ENCODE measurements at regions not wholly inside any gene's neighbourhood (a gene's known extent, or its start where the extent isn't known, plus 50 kb on each side); places are given as distances from the start of the nearest gene placed in this dataset.

DNA sequence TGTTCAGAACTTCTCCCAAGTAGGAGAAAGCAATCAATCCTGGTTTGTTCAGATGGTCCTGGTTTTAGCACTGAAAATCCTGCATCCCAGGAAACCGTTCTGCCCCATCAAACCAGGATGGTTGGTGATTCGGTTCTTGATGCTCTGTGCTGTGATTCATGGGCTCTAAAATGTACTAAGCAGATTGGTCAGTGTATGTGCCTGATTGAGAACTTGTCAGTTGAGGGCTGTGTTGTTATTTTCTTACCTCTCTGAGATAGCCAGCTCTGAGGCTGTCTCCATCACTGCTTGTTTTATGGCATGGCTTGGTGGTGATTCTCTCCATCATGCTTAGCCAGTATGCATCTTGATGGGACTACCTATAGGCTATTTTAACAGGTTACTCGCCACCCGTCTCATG, 246.9 kb upstream of the RBFOX1 start:
- peaks cover 39% of the 10 kb centered on the region for H3K27me3 ChIP-seq
- TF ChIP-seq, protein P1, sequence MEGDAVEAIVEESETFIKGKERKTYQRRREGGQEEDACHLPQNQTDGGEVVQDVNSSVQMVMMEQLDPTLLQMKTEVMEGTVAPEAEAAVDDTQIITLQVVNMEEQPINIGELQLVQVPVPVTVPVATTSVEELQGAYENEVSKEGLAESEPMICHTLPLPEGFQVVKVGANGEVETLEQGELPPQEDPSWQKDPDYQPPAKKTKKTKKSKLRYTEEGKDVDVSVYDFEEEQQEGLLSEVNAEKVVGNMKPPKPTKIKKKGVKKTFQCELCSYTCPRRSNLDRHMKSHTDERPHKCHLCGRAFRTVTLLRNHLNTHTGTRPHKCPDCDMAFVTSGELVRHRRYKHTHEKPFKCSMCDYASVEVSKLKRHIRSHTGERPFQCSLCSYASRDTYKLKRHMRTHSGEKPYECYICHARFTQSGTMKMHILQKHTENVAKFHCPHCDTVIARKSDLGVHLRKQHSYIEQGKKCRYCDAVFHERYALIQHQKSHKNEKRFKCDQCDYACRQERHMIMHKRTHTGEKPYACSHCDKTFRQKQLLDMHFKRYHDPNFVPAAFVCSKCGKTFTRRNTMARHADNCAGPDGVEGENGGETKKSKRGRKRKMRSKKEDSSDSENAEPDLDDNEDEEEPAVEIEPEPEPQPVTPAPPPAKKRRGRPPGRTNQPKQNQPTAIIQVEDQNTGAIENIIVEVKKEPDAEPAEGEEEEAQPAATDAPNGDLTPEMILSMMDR (IDR thresholded peaks at IDR 0.05): no peak

DNA sequence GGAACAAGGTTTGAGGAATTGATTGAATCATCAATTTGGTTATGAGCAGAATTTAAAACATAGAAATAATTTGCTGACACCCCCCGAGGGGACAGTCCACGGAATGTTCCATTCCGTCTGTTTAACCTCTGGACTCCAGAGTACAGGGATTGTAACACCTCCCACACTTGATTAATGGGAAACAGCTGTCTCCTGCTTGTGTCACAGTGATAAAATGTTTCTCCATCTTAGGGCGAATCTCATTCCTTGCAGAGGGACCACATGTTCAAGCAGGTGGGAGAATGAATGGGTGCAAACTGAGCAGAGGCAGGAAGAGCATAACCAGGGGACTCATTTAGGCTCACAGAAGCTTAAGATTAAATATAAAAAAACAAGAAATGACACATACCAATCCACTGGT, 249.5 kb upstream of the RBFOX1 start:
- TF ChIP-seq, protein P1 (IDR thresholded peaks at IDR 0.05): no peak
- Histone ChIP-seq H3K36me3 (no peaks in the 10 kb centered on the region), H3K27me3 (peaks cover 17% of the 10 kb centered on the region), H3K9me3 (no peaks in the 10 kb centered on the region), H3K4me3 (ENCODE audit: low read depth in 1 of 2, low read length in 1 of 2) (no peak overlapping the region), H3K4me1 (ENCODE audit: control insufficient read depth in 1 of 2, insufficient read depth in 1 of 2, low read depth in 1 of 2, low read length in 1 of 2) (no peaks in the 10 kb centered on the region), H3K27ac (no peak overlapping the region)

More for the DNA sequence above, 246.9 kb upstream of the RBFOX1 start:
- no peak overlapping the region for H3K27ac ChIP-seq
- H3K4me3 ChIP-seq (ENCODE audit: low read depth in 1 of 2, low read length in 1 of 2): no peak overlapping the region
- H3K4me1 ChIP-seq (ENCODE audit: control insufficient read depth in 1 of 2, insufficient read depth in 1 of 2, low read depth in 1 of 2, low read length in 1 of 2): no peaks in the 10 kb centered on the region
- no peaks in the 10 kb centered on the region for H3K9me3 ChIP-seq
- H3K36me3 ChIP-seq: no peaks in the 10 kb centered on the region

DNA sequence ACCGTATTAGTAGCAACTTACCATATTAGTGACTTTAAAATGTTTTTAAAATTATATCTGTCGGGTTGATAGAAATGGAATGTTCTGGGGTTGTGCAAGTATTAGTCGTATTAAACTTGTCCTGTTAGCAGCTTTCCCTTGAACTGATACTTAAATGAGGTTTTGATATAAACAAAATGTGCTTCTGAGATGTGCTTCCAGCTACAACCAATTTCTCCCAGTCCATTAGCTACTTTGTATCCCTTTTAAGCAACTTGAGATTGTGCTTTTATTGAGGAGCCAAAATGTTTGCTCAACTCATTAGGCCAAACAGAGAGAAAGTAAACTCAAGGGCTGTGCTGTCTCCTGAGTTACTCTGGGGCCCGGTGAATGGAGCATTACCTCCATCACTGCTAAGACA, 255.0 kb upstream of the RBFOX1 start:
- Histone ChIP-seq H3K36me3 (no peaks in the 10 kb centered on the region), H3K4me3 (ENCODE audit: low read depth in 1 of 2, low read length in 1 of 2) (no peak overlapping the region), H3K9me3 (no peaks in the 10 kb centered on the region), H3K27me3 (no peaks in the 10 kb centered on the region), H3K27ac (no peak overlapping the region), H3K4me1 (ENCODE audit: control insufficient read depth in 1 of 2, insufficient read depth in 1 of 2, low read depth in 1 of 2, low read length in 1 of 2) (no peaks in the 10 kb centered on the region)
- TF ChIP-seq, protein P1 (IDR thresholded peaks at IDR 0.05): no peak

GRCh38 chr16:7074715-7075114, 257.9 kb upstream of the RBFOX1 start:
- H3K4me1 ChIP-seq (ENCODE audit: control insufficient read depth in 1 of 2, insufficient read depth in 1 of 2, low read depth in 1 of 2, low read length in 1 of 2): no peaks in the 10 kb centered on the region
- no peaks in the 10 kb centered on the region for H3K9me3 ChIP-seq
- no peak overlapping the region for H3K4me3 ChIP-seq (ENCODE audit: low read depth in 1 of 2, low read length in 1 of 2)
- TF ChIP-seq, protein P1 (IDR thresholded peaks at IDR 0.05): no peak
- no peak overlapping the region for H3K27ac ChIP-seq
- no peaks in the 10 kb centered on the region for H3K36me3 ChIP-seq
- H3K27me3 ChIP-seq: no peaks in the 10 kb centered on the region

DNA sequence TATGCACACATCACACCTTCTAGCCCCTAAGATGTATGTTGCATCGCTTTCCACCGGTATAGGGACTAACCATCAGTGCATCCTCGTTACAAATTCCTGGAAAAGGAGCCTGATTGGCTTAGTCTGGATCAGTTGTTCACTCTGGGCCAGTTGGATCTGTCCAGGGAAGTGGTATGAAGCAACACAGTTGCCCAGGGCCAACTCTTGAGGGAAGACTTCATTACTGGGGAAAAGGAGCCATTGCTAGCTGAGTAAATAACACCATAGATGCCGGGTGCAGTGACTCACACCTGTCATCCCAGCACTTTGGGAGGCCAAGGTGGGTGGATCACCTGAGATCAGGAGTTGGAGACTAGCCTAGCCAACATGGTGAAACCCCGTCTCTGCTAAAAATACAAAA, 275.2 kb upstream of the RBFOX1 start:
- no peaks in the 10 kb centered on the region for H3K36me3 ChIP-seq
- H3K27me3 ChIP-seq: no peaks in the 10 kb centered on the region
- no peak overlapping the region for H3K4me3 ChIP-seq (ENCODE audit: low read depth in 1 of 2, low read length in 1 of 2)
- no peak overlapping the region for H3K27ac ChIP-seq
- no peaks in the 10 kb centered on the region for H3K9me3 ChIP-seq
- TF ChIP-seq, protein P1 (IDR thresholded peaks at IDR 0.05): no peak
- H3K4me1 ChIP-seq (ENCODE audit: control insufficient read depth in 1 of 2, insufficient read depth in 1 of 2, low read depth in 1 of 2, low read length in 1 of 2): no peaks in the 10 kb centered on the region

DNA sequence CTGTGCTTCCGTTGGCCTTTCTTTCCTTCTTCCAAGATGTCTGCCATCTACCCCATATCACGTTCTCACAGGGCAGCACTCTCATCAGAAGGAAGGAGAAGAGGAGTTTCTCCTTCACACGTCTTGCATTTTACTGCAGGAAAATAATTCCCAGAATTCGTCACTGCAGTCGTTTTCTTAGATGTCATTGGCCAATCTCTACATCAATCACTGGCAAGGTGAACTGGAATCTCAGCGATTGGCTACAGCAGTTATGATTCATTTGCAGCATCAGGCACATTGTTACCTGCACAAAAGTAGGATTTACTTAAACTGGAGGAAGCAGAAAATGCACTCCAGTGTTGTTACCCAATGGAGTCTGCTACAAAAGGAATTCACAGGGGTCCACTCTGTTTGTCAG, 277.2 kb upstream of the RBFOX1 start:
- Histone ChIP-seq H3K9me3 (no peaks in the 10 kb centered on the region), H3K4me3 (ENCODE audit: low read depth in 1 of 2, low read length in 1 of 2) (no peak overlapping the region), H3K4me1 (ENCODE audit: control insufficient read depth in 1 of 2, insufficient read depth in 1 of 2, low read depth in 1 of 2, low read length in 1 of 2) (no peaks in the 10 kb centered on the region), H3K27ac (no peak overlapping the region), H3K27me3 (no peaks in the 10 kb centered on the region), H3K36me3 (no peaks in the 10 kb centered on the region)
- TF ChIP-seq, protein P1 (IDR thresholded peaks at IDR 0.05): no peak

All from neutrophil (primary cell).